AG09309 (cell line): ENCODE measurements at regions not wholly inside any gene's neighbourhood (a gene's known extent, or its start where the extent isn't known, plus 50 kb on each side); places are given as distances from the start of the nearest gene placed in this dataset.

Source experiments
- DNase-seq: peaks from one replicate; pipeline ENCODE4 v3.0.0-alpha.2; 2010; ENCODE audit warnings: low read depth
- H3K4me3 ChIP-seq: 2 replicates; pipeline ENCODE4 v1.5.1; 2011; ENCODE audit warnings: mild to moderate bottlenecking, low read depth, low read length, moderate library complexity; ENCODE audit not compliant: control insufficient read depth
- TF ChIP-seq, protein P1 (sequence below): IDR thresholded peaks from 2 replicates; pipeline ENCODE4 v1.5.1; 2011; ENCODE audit warnings: mild to moderate bottlenecking, low read depth, low read length, inconsistent platforms; ENCODE audit not compliant: insufficient read depth, control insufficient read depth; ENCODE audit errors: missing control alignments

DNA sequence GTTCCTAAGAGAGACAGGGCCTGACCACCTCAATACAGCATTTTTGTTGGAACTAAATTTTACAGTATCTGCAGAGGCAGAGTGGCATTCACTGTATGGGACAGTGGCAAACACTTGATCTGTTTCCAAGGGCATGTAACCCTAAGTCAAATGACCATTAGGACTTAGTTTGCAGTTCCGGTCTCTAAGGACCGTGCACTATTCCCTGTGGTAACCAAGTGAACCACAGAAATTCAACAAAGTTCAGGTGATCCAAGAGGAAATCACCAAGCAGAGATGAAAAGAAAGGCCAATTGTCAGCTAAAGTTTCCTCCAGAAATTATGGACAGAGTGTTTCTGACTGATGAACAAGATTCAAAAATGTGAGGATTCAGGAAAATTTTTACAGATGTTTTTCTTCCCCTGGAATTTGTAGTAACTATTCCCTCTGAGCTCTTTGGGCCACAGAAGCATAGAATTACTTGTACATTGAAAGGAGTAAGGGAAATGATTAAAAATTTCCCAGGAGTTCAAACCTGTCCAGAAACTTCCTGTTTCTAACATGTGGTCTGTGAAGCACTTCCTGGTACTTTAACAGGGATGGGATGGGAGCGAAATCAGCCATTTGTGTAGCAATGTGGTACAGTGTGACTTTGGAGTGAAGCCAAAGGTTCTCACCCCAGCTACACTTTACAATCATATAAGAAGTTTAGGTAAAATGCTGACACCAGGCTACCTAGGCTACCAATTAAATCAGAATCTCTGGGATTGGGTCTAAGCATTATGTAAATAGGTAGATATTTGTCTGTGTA is 266.1 kb upstream of the MAP3K1 start:
- no peak overlapping the region for H3K4me3 ChIP-seq
- TF ChIP-seq, protein P1, sequence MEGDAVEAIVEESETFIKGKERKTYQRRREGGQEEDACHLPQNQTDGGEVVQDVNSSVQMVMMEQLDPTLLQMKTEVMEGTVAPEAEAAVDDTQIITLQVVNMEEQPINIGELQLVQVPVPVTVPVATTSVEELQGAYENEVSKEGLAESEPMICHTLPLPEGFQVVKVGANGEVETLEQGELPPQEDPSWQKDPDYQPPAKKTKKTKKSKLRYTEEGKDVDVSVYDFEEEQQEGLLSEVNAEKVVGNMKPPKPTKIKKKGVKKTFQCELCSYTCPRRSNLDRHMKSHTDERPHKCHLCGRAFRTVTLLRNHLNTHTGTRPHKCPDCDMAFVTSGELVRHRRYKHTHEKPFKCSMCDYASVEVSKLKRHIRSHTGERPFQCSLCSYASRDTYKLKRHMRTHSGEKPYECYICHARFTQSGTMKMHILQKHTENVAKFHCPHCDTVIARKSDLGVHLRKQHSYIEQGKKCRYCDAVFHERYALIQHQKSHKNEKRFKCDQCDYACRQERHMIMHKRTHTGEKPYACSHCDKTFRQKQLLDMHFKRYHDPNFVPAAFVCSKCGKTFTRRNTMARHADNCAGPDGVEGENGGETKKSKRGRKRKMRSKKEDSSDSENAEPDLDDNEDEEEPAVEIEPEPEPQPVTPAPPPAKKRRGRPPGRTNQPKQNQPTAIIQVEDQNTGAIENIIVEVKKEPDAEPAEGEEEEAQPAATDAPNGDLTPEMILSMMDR: no peak
- no peak for DNase-seq

DNA sequence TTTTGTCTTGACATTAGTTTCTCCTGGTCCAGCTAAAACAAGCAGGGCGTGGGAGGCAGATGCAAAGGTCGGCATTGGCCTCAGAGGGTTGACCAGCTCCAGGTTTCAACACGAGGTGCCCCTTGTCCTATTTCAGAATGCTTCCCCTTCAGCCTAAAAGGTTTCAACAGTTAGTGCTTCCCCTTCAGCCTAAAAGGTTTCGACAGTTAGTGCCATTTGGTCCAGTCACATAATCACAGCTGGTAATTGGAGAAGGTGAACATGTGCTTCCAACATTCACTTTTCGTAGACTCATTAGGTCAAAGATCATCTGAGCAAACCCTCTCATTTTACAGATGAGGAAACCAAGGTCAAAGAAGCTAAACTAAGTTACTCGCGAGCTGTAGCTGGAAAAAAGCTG is 270.3 kb upstream of the MAP3K1 start:
- TF ChIP-seq, protein P1: no peak
- H3K4me3 ChIP-seq: no peak overlapping the region
- DNase-seq: no peak

GRCh38 chr5:56543441-56544388 is 271.6 kb upstream of the MAP3K1 start:
- no peak overlapping the region for H3K4me3 ChIP-seq
- DNase-seq: no peak
- TF ChIP-seq, protein P1: no peak

- no peak overlapping the region for H3K4me3 ChIP-seq
- TF ChIP-seq, protein P1: no peak
- DNase-seq: no peak
Measured at GRCh38 chr5:56540266-56540665, 275.1 kb upstream of the MAP3K1 start.

DNA sequence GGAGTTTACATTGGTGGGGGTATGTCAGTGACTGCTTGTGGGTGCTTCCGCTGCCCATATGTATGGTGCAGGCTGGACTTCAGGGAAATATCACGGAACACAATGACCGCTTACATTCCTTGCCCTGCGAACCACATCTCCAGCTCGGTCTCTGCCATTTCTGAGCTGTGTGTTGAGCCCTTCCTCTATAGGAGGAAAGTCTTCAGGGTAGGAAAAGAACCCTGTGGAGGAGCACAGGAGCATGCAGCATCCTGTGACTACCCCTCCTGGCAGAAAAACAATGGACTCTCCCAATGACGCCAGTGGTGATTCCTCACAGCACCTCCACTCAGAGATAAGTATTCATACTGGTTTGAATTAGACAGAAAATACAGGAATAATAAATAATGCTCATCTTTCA is 276.8 kb upstream of the MAP3K1 start:
- H3K4me3 ChIP-seq: no peak overlapping the region
- DNase-seq: no peak
- TF ChIP-seq, protein P1: no peak

GRCh38 chr5:56535347-56535746 is 280.0 kb upstream of the MAP3K1 start:
- no peak for DNase-seq
- TF ChIP-seq, protein P1: no peak
- H3K4me3 ChIP-seq: no peak overlapping the region
